Globus pallidus (tissue), 1 donor: ENCODE measurements at regions not wholly inside any gene's neighbourhood (a gene's known extent, or its start where the extent isn't known, plus 50 kb on each side); places are given as distances from the start of the nearest gene placed in this dataset.
A peak's percentile ranks its signal among the peaks of the same experiment; 100 is the strongest.
"Not testable (repeated sequence)": the region's sequence is repeated elsewhere in the genome, so short reads cannot be mapped to it uniquely, and the experiment has no call there.

Source experiments
- DNase-seq: peaks from one replicate; pipeline ENCODE4 v3.0.0-alpha.2; 2015; ENCODE audit warnings: low spot score

DNA sequence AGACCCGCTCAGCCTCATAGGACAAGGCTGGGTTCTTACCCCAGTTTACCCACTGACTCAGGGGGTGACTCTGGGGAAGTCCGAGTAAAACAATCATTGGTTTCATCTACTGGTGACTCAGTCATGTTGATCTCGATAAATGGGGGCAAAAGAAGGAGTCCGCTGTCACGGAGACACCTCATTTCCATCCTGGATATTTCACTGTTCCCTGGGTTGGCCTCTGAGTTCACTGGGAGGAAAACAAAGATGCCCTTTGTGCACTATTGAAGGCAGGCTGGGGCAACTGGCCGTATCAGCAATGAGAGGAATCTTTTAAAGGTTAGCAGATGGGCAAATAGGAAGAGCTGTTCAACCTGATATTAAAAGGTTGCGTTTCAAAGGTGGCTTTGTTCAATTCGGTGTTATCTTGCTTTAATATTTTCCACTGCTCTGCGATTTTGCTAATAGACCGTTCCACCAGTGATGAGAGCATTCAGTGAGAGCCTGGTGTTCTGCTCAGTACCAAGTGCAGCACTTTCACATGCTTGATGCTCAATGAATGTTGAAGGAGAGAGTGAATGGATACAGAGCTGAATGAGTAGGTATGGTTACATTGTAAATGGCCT is 110.2 kb upstream of the EGFLAM start:
- peak; percentile 75 for DNase-seq

DNA sequence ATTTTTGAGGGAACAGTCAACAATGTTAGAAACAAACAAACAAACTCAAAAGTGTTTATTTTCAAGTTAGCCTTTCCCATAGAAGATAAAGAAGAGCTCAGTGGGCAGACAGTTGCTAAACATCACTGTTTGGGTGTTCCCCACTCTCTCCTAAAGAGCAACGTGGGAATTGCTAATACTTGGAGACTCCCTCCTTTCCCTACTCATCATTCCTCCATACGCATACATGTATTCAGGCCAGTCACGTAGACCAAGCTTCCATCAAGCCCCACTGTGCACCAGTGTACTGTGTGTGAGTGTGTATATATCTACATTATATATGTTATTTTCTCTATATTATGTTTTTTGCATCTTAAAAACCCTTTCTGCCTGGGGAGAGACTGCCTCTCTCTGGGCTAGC is 115.0 kb upstream of the EGFLAM start:
- DNase-seq = no peak

DNA sequence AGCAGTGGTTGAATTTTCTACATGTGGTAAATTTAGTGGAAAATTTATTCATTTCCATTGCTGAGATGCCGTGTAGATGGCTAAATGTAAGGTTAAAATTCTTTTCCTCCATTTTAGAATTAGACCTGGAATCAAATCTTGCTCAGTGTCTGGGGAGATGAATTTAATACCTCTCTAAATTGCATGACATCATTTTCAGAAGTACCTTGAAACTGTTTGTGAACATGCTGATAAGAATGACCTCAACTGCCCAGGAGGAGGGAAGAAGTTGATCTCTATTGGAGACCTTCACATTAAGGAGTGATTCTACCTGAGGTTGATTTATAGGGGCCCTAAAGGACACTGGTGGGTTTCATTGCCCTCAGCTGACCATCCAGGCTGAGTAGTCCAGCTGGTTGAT is 116.7 kb upstream of the EGFLAM start:
- no peak for DNase-seq

DNA sequence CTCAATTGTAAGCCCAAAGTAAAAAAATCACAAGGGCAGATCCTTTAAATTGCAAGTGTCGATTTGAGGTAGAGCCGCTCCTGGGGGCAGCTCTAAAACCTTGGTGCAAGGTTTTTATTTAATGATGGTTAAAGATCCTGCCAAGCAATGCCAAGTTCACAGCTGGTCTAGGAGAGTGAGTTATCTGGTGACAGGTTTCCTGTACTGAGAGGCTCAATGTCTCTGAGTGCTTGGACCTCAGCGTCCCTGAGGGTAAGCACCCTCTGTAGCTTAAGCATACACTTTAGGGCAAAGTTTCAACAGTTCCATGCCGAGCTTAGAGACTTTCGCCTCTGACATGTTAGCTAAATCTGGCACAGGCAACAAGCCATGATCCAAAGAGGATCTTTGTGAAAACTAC is 119.8 kb upstream of the EGFLAM start:
- DNase-seq = no peak

DNA sequence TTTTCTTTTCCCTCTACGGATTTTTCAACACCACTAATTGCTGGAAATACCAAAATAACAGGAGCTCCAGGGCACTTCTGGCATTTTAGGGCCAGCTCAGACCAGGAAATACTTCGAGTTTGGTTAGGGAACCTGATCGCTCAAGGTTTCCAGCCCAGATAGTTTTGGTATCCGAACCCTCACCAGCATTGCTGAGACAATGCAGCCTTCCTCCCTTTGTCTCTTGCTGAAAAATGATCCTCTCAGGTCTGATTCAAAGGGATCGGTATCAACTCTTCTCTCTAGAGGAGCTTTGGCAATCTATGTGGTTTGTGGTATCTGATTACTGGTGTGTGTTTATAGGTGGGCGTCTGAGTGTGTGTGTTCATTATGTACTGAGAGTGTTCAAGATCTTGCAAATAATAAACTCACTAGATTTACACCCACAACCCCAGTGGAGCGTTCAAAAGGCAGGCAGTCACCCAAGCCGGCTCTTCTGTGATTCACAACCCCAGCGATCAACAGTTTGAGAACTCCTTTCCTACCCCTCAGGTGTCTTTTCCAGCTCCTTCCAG is 122.8 kb upstream of the EGFLAM start:
- no peak for DNase-seq

DNA sequence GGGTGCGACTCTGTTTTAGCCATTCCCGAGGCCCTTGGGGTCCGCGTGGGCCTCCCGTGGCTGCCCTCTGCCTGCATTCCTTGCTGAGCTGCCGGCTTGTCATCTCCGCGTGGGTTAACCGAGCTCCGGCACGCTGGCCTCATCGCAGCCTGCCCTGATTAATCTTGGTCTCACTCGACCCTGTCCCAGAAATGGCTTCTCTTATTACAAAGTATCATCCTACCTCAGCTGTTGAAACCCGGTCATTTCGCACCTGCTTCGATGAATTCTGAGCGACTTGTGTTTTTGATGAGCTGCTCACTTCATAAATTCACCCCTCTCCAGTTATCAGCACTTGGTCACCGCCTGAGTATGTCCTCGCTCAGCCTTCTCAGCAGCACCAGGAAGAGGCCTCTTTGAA is 123.5 kb upstream of the EGFLAM start:
- DNase-seq = no peak

DNA sequence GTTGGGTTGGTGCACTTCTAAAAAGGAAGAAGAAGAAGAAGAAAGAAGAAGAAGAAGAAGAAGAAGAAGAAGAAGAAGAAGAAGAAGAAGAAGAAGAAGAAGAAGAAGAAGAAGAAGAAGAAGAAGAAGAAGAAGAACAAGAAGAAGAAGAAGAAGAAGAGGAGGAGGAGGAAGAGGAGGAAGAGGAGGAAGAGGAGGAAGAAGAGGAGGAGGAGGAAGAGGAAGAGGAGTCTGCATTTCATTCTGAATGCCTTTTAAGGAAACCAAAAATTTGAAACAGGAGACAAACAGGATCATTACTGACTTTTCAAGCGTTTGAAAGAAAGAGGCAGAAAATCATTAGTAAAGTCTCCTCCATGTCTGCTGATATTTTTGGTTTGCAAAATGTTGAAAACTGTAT is 124.1 kb upstream of the EGFLAM start:
- not testable (repeated sequence) for DNase-seq

DNA sequence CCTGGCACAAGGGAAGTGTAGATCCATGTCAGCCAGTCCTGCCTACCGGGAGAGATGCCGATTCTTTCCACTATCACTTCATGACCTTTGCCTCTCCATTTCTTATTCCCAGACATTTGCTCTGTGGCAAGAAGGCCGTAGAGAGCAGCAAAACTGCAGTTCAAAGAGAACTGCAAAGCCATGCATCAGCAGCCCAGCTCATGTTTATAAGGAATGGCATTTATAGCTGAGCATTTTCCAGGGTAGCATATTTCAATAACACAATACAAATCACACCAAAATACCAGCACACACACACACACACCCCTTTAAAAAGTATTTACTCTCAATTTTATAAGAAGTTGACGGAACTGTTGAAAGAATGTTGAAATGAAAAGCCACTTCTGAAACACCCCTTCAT is 126.7 kb upstream of the EGFLAM start:
- no peak for DNase-seq

DNA sequence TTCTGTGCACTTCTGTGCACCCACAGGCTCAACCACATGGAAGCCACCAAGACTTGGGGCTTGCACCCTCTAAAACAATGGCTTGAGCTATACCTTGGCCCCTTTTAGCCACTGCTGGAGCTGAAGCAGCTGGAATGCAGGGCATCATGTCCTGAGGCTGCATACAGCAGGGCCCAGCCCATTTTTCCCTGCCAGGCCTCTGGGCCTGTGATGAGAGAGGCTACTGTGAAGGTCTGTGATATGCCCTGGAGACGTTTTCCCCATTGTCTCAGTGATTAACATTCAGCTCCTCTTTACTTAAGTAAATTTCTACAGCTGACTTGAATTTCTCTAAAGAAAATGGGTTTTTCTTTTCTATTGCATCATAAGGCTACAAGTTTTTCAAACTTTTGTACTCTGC is 134.0 kb upstream of the EGFLAM start:
- no peak for DNase-seq

DNA sequence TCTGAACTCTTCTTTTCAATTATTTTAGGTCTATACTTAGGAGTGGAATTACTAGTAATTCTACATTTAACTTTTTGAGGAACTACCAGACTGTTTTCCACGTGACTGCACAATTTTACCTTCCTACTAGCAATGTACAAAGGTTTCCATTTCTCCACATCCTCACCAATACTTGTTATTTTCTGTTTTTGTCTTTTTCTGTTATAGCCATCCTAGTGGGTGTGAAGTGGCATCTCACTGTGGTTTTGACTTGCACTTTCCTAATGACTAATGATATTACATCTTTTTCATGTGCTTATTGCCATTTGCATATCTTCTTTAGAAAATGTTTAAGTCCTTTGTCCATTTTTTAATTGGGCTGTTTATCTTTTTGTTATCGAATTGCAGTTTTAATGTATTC is 136.9 kb upstream of the EGFLAM start:
- no peak for DNase-seq

DNA sequence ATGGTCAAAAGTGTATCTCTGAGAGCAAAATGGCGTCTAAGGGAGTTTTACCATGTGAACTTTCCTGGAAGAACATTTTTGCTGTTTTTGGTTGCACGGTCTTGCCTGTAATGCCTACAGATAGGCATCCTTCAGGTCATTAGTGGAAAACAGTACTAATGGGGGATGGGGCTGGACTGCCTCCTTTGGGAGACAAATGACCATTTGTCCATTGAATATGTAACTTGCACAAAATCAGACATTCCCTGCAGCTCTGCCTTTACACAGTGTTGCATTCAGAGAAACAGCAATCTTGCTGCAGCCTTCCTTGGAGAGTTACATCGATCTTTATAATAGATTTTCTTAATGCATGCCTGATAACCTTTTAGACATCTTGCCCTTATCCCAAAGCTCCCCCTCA is 138.5 kb upstream of the EGFLAM start:
- DNase-seq = no peak

DNA sequence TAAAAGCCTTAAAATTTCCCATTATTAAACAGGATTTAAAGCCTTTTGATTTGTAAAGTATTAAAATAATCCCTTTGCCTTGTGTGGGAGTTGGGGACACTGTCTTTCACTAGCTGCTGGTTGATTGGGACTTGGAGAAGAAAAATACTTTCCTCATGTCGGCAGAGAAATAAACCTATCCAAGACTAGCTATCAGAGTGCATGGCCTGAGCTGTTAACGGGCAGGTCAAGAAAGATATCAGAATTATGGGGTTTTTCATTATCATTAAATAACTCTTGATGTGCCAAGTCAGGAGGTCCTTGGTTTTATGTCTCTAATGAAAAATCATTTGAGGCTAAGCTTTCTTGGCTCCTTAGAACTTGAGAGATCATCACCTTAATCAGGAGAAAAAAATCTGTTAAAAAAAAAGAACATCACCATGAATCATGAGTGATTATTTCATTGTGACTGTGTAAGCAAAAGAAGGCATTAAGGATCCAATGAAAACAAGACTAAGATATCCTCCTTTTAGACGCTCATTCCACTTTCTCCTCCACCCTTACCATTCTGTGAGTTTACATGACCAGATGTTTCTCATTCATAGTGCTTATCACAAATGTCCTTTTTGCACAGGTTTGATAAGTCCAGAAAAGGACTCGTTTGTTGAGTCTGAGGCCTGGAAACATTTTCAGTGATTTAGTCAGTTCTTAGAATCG is 140.4 kb upstream of the EGFLAM start:
- no peak for DNase-seq

DNA sequence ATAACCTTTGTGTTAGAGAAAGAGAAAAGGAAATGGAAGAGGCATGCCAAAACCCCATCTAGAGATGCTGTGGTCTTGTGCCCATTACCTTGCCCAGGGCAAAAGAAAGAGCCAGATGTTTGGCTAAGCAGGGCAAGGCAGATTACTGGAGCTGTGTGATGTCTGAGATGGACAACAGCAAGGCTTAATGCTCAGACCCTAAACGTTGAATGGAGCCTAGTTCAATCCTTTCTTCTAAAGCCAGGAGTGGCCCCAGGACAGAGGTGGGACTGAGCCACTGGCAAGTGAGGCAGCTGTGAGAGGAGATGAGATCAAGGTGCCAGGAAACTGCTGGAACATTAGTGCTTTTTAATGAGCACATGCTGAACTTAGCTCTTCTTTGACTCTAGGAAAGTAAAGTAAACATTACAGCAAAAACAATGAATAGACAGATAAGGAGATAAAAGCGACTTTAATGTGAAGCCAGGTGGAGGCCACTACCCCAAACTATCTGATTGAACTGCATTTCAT is 143.0 kb upstream of the EGFLAM start:
- DNase-seq = no peak

DNA sequence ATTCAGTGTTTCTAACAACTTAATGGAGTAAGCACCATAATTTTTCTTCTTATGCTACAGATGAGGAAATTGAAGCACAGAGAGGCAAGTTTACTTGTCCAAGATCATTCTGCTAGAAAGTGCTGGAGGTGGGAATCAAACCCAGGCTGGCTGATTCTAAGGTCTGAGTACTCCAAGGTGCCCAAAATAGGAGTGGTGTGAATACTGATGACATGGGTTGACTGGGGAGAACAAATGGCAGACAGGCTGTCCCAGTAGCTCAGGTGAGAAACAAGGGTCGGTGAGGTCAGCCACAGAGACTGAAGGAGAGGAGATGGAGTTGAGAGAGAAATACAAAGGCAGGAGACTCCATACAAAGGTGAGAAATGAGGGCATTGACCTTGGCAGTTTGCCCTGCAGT is 144.5 kb upstream of the EGFLAM start:
- no peak for DNase-seq

DNA sequence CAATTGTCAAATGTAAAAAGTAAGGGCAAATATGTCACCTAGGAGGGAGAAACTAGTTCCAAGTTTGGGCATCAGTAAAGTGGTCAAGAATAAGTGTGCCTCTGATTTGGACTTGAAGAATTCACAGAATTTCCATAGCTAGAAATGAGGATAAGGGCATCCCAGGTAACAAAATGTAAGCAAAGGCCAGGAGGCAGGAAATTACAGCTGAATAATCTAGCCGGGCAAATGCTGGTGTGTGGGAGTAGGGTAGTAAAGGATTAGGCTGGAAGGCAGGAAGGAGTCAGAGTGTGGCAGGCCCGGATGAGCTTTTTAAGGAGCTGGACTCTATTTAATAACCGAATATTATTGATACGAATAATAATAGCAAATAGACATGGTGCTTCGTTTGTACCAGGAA is 144.9 kb upstream of the EGFLAM start:
- DNase-seq = no peak

DNA sequence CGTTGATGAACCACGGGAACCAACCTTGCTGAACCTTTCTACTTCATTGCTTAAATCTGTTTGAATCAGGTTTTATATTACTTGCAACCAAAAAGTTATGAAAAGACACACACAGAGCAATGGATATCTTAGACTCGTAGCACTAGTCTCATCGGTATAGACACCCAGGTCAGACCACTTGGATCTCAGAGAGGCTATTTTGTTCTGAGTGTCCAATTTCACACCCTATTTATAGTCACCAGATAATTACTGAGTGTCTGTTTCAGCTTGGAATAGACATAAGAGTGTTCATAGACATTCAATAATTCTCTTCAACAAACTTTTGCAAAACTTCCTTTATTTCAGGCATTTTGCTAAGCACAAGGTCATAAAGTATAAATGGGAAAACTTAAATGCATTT is 145.4 kb upstream of the EGFLAM start:
- DNase-seq = no peak

DNA sequence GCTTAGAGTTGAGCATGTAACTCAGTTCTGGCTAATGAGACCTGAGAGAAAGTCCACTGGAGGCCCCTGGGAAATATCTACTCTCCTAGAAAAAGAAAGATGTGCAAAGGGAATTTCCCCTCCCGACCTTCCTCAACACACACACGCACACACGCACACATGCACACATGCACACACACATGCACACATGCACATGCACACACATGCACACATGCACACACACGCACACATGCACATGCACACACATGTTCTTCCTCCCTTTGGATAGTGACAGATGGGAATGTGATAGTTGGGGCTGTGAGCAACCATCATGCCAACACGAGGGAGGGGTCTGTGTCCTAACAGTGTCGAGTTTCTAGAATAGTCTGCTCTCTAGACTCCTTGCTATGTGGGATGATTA is 148.2 kb upstream of the EGFLAM start:
- no peak for DNase-seq

DNA sequence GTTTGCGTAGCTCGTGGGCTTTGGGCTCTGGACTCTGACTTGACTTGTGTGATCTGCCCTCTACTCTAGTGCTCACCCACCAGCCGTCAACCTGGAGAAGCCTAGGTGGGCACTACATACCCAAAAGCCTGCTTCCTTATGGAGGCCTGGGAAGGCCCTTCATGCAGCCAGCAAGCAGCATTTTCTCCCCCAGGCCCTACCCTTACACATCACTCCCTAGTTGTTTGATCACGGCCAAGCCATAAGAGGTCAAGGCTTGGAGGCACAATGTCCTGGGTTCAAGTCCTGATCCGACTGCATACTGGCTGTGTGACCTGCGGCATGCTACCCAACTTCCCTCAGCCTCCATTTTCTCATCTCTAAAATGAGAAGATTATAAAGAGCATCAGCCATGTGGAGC is 151.3 kb upstream of the EGFLAM start:
- DNase-seq = no peak

DNA sequence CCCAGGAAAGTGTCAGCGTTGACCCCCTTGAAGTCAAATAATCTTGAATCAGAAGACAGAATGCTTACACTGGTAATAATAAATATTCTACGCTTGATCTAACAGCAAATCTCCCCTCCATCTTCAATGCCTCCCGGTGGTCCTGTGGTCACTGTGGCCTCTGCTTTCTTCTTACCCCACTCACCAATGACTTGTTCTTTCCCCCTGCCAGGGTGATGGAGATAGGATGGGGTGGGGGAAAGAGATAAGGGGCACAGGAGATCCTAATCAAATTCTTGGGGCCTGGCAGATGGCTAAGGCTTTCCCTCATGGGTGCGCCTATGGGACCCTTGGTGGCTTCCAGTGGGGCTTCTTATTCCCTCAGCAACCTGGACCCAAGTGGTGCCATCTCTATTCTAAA is 152.6 kb upstream of the EGFLAM start:
- DNase-seq = no peak

DNA sequence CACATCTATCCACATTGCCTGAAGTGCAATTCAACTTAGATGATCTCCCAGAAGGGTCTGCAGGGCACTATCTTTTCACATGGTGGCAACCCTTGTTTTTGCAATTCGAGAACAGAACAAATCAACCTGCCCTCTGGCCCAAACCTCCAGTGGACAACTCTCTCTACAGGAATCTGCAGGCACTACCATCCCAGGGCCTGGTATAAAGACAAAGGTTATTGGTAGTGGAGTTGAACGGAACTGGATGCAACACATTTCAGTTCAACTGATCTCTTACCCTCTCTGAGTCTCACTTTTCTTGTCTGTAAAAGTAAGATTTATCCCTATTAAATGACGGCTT is 153.2 kb upstream of the EGFLAM start:
- DNase-seq = no peak

DNA sequence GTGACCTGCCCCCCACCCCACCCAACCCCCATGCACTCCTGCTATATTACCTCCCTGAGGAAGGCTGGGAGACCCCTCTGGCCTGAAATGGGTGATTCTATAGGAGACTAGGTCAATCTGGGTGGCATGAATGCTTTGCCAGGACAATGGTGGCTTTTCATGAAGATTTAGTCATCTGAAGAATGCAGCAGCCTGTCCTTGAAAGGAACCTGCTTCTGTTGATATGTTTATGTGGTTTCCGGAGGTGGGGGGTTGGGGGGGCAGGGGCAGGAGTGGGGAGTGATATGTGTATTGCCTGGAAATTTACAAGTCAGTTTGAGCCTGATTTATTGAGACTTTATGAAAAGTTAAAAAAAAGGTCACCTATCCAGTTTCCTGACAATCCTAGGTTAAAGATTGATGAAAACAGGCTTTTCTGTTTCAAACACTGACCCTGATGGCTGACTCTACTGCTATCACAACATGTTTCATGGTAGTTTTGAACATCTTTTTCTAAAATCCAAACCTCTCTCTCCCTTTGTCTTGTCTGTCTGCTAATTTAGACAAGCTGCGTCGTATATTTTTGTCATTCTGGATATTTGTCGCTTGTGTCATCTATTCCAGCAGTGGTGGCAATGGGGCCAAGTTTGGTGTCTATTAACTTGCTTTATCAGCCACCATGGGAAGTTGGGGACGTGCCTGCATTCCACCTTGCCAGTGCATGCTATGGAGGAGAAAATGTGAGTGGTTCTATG is 153.7 kb upstream of the EGFLAM start:
- no peak for DNase-seq

DNA sequence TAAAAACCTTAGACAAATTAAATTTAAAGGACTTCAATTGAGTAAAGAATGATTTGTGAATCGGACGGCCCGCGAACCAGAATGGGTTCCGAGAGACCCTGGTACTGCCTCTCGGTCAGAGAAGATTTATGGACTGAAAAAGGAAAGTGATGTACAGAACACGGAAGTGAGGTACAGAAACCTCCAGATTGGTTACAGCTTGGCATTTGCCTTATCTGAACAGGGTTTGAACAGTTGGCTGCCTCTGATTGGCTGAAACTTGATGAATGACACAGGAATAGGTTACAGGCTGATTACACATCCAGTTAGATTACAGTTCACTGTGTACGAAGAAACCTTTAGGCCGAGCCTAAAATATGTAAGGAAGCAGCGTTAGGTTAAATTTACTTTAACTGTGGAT is 156.5 kb upstream of the EGFLAM start:
- no peak for DNase-seq
